ENCODE measurements at regions not wholly inside any gene's neighbourhood (a gene's known extent, or its start where the extent isn't known, plus 50 kb on each side); places are given as distances from the start of the nearest gene placed in this dataset.

DNA sequence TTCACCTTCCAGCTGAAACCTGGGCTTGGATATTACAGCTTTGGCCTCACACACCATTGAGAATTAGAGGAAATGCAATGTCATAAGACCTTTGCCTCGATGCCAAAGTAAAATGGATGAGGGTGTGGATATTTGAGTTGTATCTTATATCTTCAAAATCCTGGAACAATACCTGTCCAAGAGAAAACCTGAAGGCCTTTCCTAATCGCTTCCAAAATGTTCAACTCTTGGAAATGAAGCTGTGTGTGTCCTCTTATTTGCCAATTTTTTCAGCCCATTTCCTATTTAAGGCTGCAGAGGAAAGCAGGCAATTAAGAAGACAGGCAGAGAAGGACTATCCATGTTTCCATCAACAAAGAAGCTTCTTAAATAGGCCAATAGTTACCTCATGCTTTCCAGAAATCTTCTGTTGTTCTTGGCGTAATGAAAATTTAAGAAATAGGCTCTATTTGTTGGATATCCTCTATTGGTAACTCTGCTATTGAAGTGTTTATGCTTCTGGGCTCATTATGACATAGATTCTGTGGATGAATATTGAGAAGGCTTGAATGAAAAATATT, 99.5 kb upstream of the ZBTB20 start:
- POLR2A ChIA-PET, result no interaction called here
- Mint-ChIP-seq H3K27ac (no peak overlapping the region), H3K4me1 (no peaks in the 10 kb centered on the region), H3K27me3 (no peaks in the 10 kb centered on the region), H3K9me3 (peaks cover 0 to 10% (median 2%) of the 10 kb centered on the region in 11 donors), H3K4me3 (no peak overlapping the region), H3K36me3 (peaks cover 0 to 8% (median 4%) of the 10 kb centered on the region in 5 donors)
- Histone ChIP-seq H3K4me3 (ENCODE audit: low read length) (no peak overlapping the region), H3K9me3 (ENCODE audit: control insufficient read depth in 2 of 3, low read length in 3 of 3) (no peaks in the 10 kb centered on the region), H3K27ac (ENCODE audit: low read depth, low read length) (no peak overlapping the region), H3K27me3 (ENCODE audit: control insufficient read depth in 2 of 2, insufficient read depth in 2 of 2, low read length in 2 of 2) (no peaks in the 10 kb centered on the region), H3K36me3 (ENCODE audit: control insufficient read depth in 2 of 3, insufficient read depth in 3 of 3, low read length in 3 of 3) (no peaks in the 10 kb centered on the region), H3K4me1 (ENCODE audit: control insufficient read depth in 2 of 2, insufficient read depth in 2 of 2, low read length in 2 of 2) (no peaks in the 10 kb centered on the region)
- CTCF ChIA-PET, result no interaction called here
- DNase-seq (no peak), ATAC-seq (no peak)
- intact Hi-C loops (cut with micrococcal nuclease), result no loop called here

DNA sequence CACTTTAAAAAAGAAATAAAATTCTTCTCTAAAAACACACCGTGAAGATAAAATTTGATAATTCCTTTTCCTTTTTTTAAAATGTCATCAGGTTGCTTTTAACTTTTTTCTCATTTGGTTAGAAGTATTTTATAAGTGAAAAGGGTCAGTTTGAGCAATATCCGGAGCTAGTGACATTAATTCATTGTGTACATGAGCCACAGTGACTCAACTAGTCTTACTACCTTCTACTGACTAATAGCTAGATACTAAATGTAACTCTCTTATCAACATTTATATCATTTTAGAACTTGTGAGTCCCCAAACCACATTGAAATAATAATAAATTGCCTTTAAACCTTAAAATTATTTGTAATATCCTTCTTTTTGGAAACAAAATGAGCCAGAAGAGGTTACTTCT, 101.2 kb upstream of the ZBTB20 start:
- no peaks in the 10 kb centered on the region for H3K9me3 ChIP-seq (ENCODE audit: control insufficient read depth in 2 of 3, low read length in 3 of 3)
- Mint-ChIP-seq H3K4me3 (no peak overlapping the region), H3K4me1 (no peaks in the 10 kb centered on the region), H3K36me3 (peaks cover 0 to 13% (median 4%) of the 10 kb centered on the region in 5 donors), H3K27ac (no peak overlapping the region), H3K9me3 (peaks cover 0 to 8% (median 2%) of the 10 kb centered on the region in 11 donors), H3K27me3 (no peaks in the 10 kb centered on the region)
- ChIA-PET CTCF (no interaction called here), POLR2A (no interaction called here)
- DNase-seq (no peak), ATAC-seq (no peak)
- H3K4me1 ChIP-seq (ENCODE audit: control insufficient read depth in 2 of 2, insufficient read depth in 2 of 2, low read length in 2 of 2), result no peaks in the 10 kb centered on the region
- intact Hi-C loops (cut with micrococcal nuclease), result no loop called here
- no peak overlapping the region for H3K27ac ChIP-seq (ENCODE audit: low read depth, low read length)
- no peak overlapping the region for H3K4me3 ChIP-seq (ENCODE audit: low read length)
- no peaks in the 10 kb centered on the region for H3K27me3 ChIP-seq (ENCODE audit: control insufficient read depth in 2 of 2, insufficient read depth in 2 of 2, low read length in 2 of 2)
- no peaks in the 10 kb centered on the region for H3K36me3 ChIP-seq (ENCODE audit: control insufficient read depth in 2 of 3, insufficient read depth in 3 of 3, low read length in 3 of 3)

DNA sequence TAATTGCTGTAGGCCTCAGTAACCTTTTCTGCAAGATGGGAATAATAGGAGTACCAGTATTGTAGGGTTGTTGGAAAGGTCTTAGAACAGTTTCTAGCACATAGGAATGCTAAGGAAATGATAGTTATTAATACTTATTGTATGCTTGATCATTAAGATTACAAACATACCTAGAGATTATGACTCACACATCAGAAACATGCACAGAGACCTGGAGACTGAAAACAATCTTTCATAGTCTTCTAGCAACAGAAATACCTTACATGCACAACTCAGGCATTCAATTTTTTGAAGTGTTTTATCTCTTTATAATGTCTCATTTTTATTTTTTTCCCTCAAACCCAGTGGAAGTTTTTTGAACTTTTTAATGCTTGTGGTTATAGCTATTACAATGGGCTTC, 104.4 kb upstream of the ZBTB20 start:
- no peaks in the 10 kb centered on the region for H3K9me3 ChIP-seq (ENCODE audit: control insufficient read depth in 2 of 3, low read length in 3 of 3)
- no peak overlapping the region for H3K27ac ChIP-seq (ENCODE audit: low read depth, low read length)
- no peaks in the 10 kb centered on the region for H3K36me3 ChIP-seq (ENCODE audit: control insufficient read depth in 2 of 3, insufficient read depth in 3 of 3, low read length in 3 of 3)
- ChIA-PET POLR2A (no interaction called here), CTCF (no interaction called here)
- DNase-seq, result no peak
- intact Hi-C loops (cut with micrococcal nuclease), result no loop called here
- no peaks in the 10 kb centered on the region for H3K27me3 ChIP-seq (ENCODE audit: control insufficient read depth in 2 of 2, insufficient read depth in 2 of 2, low read length in 2 of 2)
- no peak for ATAC-seq
- Mint-ChIP-seq H3K9me3 (peaks cover under 1 to 19% (median 10%) of the 10 kb centered on the region in 11 donors), H3K36me3 (peaks cover 0 to 15% (median 10%) of the 10 kb centered on the region in 5 donors), H3K4me3 (no peak overlapping the region), H3K4me1 (no peaks in the 10 kb centered on the region), H3K27ac (no peak overlapping the region), H3K27me3 (peaks cover 0 to 9% (median 0%) of the 10 kb centered on the region in 5 donors)
- no peak overlapping the region for H3K4me3 ChIP-seq (ENCODE audit: low read length)
- no peaks in the 10 kb centered on the region for H3K4me1 ChIP-seq (ENCODE audit: control insufficient read depth in 2 of 2, insufficient read depth in 2 of 2, low read length in 2 of 2)

DNA sequence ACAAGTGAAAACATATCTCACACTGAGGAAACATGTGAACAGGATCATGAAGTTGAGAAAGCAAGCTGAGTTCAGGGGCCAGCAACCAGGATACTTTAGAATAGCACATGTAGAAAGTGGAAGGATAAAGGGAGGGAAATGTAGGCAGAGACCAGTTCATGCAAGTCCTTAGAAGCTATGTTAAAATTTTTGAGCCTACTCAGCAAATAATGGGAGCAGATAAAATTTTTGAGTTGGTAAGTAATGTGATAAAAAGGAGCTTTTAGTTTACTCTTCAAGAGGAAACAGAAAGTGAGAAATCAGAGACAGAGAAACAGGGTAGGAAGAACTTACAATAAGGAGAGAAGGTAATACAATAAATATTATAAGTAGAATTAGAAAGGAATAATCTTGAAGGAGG, 105.6 kb upstream of the ZBTB20 start:
- intact Hi-C loops (cut with micrococcal nuclease), result no loop called here
- no peaks in the 10 kb centered on the region for H3K36me3 ChIP-seq (ENCODE audit: control insufficient read depth in 2 of 3, insufficient read depth in 3 of 3, low read length in 3 of 3)
- no peak overlapping the region for H3K27ac ChIP-seq (ENCODE audit: low read depth, low read length)
- ATAC-seq, result no peak
- H3K9me3 Mint-ChIP-seq, result peaks cover 7 to 30% (median 20%) of the 10 kb centered on the region in 11 donors
- H3K27me3 Mint-ChIP-seq, result peaks cover 0 to 9% (median 0%) of the 10 kb centered on the region in 5 donors
- H3K27me3 ChIP-seq (ENCODE audit: control insufficient read depth in 2 of 2, insufficient read depth in 2 of 2, low read length in 2 of 2), result no peaks in the 10 kb centered on the region
- no peak overlapping the region for H3K4me3 ChIP-seq (ENCODE audit: low read length)
- H3K27ac Mint-ChIP-seq, result no peak overlapping the region
- peaks cover 0 to 5% (median 0%) of the 10 kb centered on the region in 7 donors for H3K4me1 Mint-ChIP-seq
- CTCF ChIA-PET, result no interaction called here
- DNase-seq, result no peak
- no peaks in the 10 kb centered on the region for H3K4me1 ChIP-seq (ENCODE audit: control insufficient read depth in 2 of 2, insufficient read depth in 2 of 2, low read length in 2 of 2)
- no peak overlapping the region for H3K4me3 Mint-ChIP-seq
- POLR2A ChIA-PET, result no interaction called here
- no peaks in the 10 kb centered on the region for H3K9me3 ChIP-seq (ENCODE audit: control insufficient read depth in 2 of 3, low read length in 3 of 3)
- H3K36me3 Mint-ChIP-seq, result peaks cover 0 to 22% (median 14%) of the 10 kb centered on the region in 5 donors

DNA sequence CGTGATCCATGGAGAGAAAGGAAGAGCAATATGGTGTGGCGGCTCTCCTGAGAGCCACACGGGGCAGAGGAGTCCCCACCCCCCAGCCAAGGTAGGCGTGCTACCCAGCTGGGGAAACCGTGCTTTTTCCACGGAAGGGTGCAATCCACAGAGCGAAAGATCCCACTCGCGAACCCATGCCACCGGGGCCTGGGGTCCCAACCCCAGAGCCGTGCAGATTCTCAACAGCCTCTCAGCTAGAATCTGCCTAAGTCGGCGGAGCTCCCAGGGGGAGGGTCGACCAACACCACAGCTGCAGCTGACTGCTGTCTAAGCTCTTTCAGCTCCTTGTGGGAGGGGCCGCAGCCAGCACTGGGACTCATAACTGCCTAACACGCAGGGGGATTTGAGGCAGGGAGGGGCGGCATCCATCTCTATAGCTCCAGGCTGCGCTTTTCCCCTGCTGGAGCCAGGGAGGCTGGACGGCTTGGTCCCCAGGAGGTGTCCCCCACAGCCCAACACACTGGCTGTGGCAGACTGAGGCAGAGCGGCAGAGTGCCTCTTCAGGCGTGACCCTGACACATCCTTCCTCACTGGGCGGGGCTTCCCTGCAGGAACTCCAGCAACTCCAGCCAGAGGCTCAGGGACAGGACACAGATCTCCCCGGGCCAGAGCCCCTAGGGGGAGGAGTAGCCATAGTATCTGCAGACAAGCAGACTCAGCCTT, 107.6 kb upstream of the ZBTB20 start:
- intact Hi-C loops (cut with micrococcal nuclease), result no loop called here
- Histone ChIP-seq H3K27ac (ENCODE audit: low read depth, low read length) (no peak overlapping the region), H3K9me3 (ENCODE audit: control insufficient read depth in 2 of 3, low read length in 3 of 3) (no peaks in the 10 kb centered on the region), H3K27me3 (ENCODE audit: control insufficient read depth in 2 of 2, insufficient read depth in 2 of 2, low read length in 2 of 2) (no peaks in the 10 kb centered on the region), H3K4me3 (ENCODE audit: low read length) (no peak overlapping the region), H3K36me3 (ENCODE audit: control insufficient read depth in 2 of 3, insufficient read depth in 3 of 3, low read length in 3 of 3) (no peaks in the 10 kb centered on the region), H3K4me1 (ENCODE audit: control insufficient read depth in 2 of 2, insufficient read depth in 2 of 2, low read length in 2 of 2) (no peaks in the 10 kb centered on the region)
- no peak overlapping the region for H3K27ac Mint-ChIP-seq
- POLR2A ChIA-PET, result no interaction called here
- peaks cover 7 to 35% (median 20%) of the 10 kb centered on the region in 11 donors for H3K9me3 Mint-ChIP-seq
- H3K4me3 Mint-ChIP-seq, result no peak overlapping the region
- ATAC-seq (no peak), DNase-seq (no peak)
- peaks cover 0 to 9% (median 0%) of the 10 kb centered on the region in 5 donors for H3K27me3 Mint-ChIP-seq
- peaks cover 0 to 22% (median 14%) of the 10 kb centered on the region in 5 donors for H3K36me3 Mint-ChIP-seq
- CTCF ChIA-PET, result no interaction called here
- peaks cover 0 to 5% (median 0%) of the 10 kb centered on the region in 7 donors for H3K4me1 Mint-ChIP-seq

DNA sequence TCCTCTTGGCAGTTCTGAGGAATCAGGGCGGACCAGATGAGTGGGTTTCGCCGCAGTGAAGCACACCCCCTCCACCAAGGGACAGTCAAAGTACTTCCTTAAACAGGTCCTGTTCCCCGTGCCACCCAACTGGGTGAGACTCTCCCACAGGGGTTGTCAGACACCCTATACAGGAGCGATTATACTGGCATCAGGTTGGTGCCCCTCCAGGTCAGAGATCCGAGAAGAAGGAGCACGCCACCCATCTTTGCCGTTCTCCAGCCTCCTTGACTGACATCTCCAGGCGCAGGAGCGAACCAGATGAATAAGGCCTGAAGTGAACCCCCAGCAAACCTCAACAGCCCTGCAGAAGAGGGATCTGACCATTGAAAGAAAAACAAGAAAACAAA, 108.1 kb upstream of the ZBTB20 start:
- H3K4me3 Mint-ChIP-seq, result no peak overlapping the region
- CTCF ChIA-PET, result no interaction called here
- no peak for DNase-seq
- H3K27me3 Mint-ChIP-seq, result peaks cover 0 to 9% (median 0%) of the 10 kb centered on the region in 5 donors
- ATAC-seq, result no peak
- H3K36me3 Mint-ChIP-seq, result peaks cover 0 to 22% (median 14%) of the 10 kb centered on the region in 5 donors
- no peaks in the 10 kb centered on the region for H3K9me3 ChIP-seq (ENCODE audit: control insufficient read depth in 2 of 3, low read length in 3 of 3)
- intact Hi-C loops (cut with micrococcal nuclease), result no loop called here
- POLR2A ChIA-PET, result no interaction called here
- no peak overlapping the region for H3K4me3 ChIP-seq (ENCODE audit: low read length)
- H3K27me3 ChIP-seq (ENCODE audit: control insufficient read depth in 2 of 2, insufficient read depth in 2 of 2, low read length in 2 of 2), result no peaks in the 10 kb centered on the region
- H3K4me1 ChIP-seq (ENCODE audit: control insufficient read depth in 2 of 2, insufficient read depth in 2 of 2, low read length in 2 of 2), result no peaks in the 10 kb centered on the region
- H3K27ac ChIP-seq (ENCODE audit: low read depth, low read length), result no peak overlapping the region
- H3K4me1 Mint-ChIP-seq, result peaks cover 0 to 5% (median 0%) of the 10 kb centered on the region in 7 donors
- no peak overlapping the region for H3K27ac Mint-ChIP-seq
- H3K36me3 ChIP-seq (ENCODE audit: control insufficient read depth in 2 of 3, insufficient read depth in 3 of 3, low read length in 3 of 3), result no peaks in the 10 kb centered on the region
- H3K9me3 Mint-ChIP-seq, result peaks cover 7 to 35% (median 20%) of the 10 kb centered on the region in 11 donors

DNA sequence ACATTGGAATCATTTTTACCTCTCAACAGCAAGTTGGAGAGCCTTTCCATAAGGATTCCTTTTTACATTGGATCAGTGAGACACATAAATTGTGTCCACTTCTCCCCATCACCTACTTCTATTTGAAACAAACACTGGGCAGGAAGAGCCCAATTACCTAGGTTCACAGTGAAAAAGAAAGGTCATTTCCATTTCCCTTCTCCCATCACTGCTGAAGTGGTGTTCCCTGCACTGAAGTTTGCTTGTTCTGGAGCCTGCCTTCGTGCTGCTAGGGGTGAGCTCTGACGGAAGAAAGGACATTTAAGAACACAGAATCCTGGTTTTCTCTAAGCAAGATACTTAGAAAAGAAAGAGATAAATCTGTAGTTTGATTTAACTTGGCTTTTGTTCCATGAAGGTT, 123.8 kb upstream of the ZBTB20 start:
- POLR2A ChIA-PET, result no interaction called here

More for the DNA sequence above, 123.8 kb upstream of the ZBTB20 start:
- Histone ChIP-seq H3K27ac (ENCODE audit: low read depth, low read length) (no peak overlapping the region), H3K27me3 (ENCODE audit: control insufficient read depth in 2 of 2, insufficient read depth in 2 of 2, low read length in 2 of 2) (no peaks in the 10 kb centered on the region), H3K9me3 (ENCODE audit: control insufficient read depth in 2 of 3, low read length in 3 of 3) (no peaks in the 10 kb centered on the region), H3K36me3 (ENCODE audit: control insufficient read depth in 2 of 3, insufficient read depth in 3 of 3, low read length in 3 of 3) (no peaks in the 10 kb centered on the region), H3K4me3 (ENCODE audit: low read length) (no peak overlapping the region), H3K4me1 (ENCODE audit: control insufficient read depth in 2 of 2, insufficient read depth in 2 of 2, low read length in 2 of 2) (no peaks in the 10 kb centered on the region)
- no peak for DNase-seq
- Mint-ChIP-seq H3K4me3 (no peak overlapping the region), H3K36me3 (peaks cover 0 to 4% (median 3%) of the 10 kb centered on the region in 5 donors), H3K27me3 (no peaks in the 10 kb centered on the region), H3K27ac (no peak overlapping the region), H3K4me1 (no peaks in the 10 kb centered on the region), H3K9me3 (peaks cover 0 to 5% (median 0%) of the 10 kb centered on the region in 11 donors)
- ATAC-seq, result no peak
- intact Hi-C loops (cut with micrococcal nuclease), result no loop called here
- CTCF ChIA-PET, result interaction anchor here (0.7 kb wide), 1 partner anchor 10 kb away, joined by 3 read pairs; no protein-coding TSS in a partner anchor

Data from naive thymus-derived CD4-positive, alpha-beta T cell (primary cell).